Aorta (tissue), 5 donors: ENCODE measurements at regions not wholly inside any gene's neighbourhood (a gene's known extent, or its start where the extent isn't known, plus 50 kb on each side); places are given as distances from the start of the nearest gene placed in this dataset.

Experiments used
- ATAC-seq: fragments of 200-7000 bp; cut with Tn5 transposase; one replicate; pipeline ENCODE4 v1.9.1; 2022; ENCODE audit warnings: moderate library complexity; ENCODE audit not compliant: low FRiP score
- DNase-seq, 2 donors: peaks; one replicate each; pipeline ENCODE4 v3.0.0-alpha.2; 2020
- H3K27ac ChIP-seq, 2 donors: one replicate each; pipeline ENCODE4 v1.5.1; 2013; ENCODE audit warnings: low read length in 2 of 2, mild to moderate bottlenecking in 2 of 2, moderate library complexity in 2 of 2, control low read depth in 1 of 2, inconsistent platforms in 1 of 2, low read depth in 1 of 2
- H3K27me3 ChIP-seq, 2 donors: one replicate each; pipeline ENCODE4 v1.6.1; 2013; ENCODE audit warnings: control low read depth in 1 of 2, low read length in 1 of 2, mild to moderate bottlenecking in 1 of 2, moderate library complexity in 1 of 2; ENCODE audit not compliant: insufficient read depth in 2 of 2, control insufficient read depth in 1 of 2
- H3K36me3 ChIP-seq, 2 donors: one replicate each; pipeline ENCODE4 v1.6.1; 2013; ENCODE audit warnings: control low read depth in 1 of 2, low read length in 1 of 2, mild to moderate bottlenecking in 1 of 2; ENCODE audit not compliant: insufficient read depth in 2 of 2, control insufficient read depth in 1 of 2
- H3K4me1 ChIP-seq, 2 donors: one replicate each; pipeline ENCODE4 v1.6.1; 2013; ENCODE audit warnings: low read length in 2 of 2, control low read depth in 1 of 2, mild to moderate bottlenecking in 1 of 2, moderate library complexity in 1 of 2; ENCODE audit not compliant: insufficient read depth in 2 of 2, control insufficient read depth in 1 of 2
- H3K4me3 ChIP-seq, 2 donors: one replicate each; pipeline ENCODE4 v1.5.1; 2013; ENCODE audit warnings: low read length in 2 of 2, control low read depth in 1 of 2, mild to moderate bottlenecking in 1 of 2
- H3K9me3 ChIP-seq: one replicate; pipeline ENCODE4 v1.6.1; 2013; ENCODE audit warnings: mild to moderate bottlenecking, low read length; ENCODE audit not compliant: control insufficient read depth
- WGBS, 2 donors: extraction: QIAGEN DNeasy Blood & Tissue Kit; methylation state at CpG; one replicate each; pipeline ENCODE4 v1.1.7; 2013; 5-methylcytosine and 5-hydroxymethylcytosine counted together
- intact Hi-C, 2 donors: fragments of 100-400 bp; cut with DNase I; formaldehyde crosslinking; loops; one replicate each; pipeline versions ENCODE4 v1.14.2 to v1.15.0; 2022
- donor health status: healthy with polysubstance abuse.
- donor health status: Bipolar disorder and iron deficiency.
- donor health status: DM: no; HTN: no; CAD: no.
- donor health status: DM: no; HTN: no; CAD: no.
- donor health status: DM: yes; HTN: yes; CAD: no.

DNA sequence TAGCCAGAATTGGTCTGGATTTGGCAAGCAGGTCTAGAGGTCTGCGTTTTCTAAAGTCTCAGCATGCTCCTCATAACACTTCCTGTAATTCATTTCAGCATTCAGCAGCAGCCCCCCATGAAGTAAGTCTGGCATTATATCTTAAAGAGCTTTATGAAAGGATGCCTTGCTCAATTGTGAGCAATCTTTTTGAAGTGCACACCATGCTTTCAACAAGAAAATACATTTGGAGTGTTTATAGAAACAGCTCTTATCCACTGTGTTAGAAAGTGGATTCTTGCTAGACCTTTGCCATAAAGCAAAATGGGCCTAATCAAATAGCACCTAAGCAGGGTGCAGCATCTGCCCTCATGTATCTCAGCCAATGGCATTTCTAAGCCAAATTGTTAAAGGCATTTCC, 378.0 kb upstream of the AKR1E2 start:
- ATAC-seq (no peak), DNase-seq (no peak)
- H3K4me1 ChIP-seq: no peaks in the 10 kb centered on the region
- H3K9me3 ChIP-seq: no peaks in the 10 kb centered on the region
- no peak overlapping the region for H3K4me3 ChIP-seq
- no peaks in the 10 kb centered on the region for H3K27me3 ChIP-seq
- intact Hi-C loops: no loop called here
- no peaks in the 10 kb centered on the region for H3K36me3 ChIP-seq
- whole genome bisulfite sequencing, 2 donors: 47 to 48% methylated on average over 1 of the region's 1 CpG
- no peak overlapping the region for H3K27ac ChIP-seq

DNA sequence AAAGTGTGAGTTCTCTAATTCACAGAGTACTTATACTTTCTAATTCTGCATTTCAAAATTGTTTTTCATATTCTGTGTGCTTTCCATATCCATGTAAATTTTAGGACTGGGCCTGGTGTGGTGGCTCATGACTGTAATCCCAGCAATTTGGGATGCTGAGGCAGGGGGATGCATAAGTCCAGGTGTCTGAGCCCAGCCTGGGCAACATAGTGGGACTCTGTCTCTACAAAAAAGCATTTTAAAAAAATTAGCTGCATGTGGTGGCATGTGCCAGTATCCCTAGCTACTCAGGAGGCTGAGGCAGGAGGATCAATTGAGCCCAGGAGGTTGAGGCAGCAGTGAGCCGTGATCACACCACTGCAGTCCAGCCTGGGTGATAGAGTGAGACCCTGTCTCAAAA, 382.6 kb upstream of the AKR1E2 start:
- no peaks in the 10 kb centered on the region for H3K9me3 ChIP-seq
- peaks cover 0 to 2% of the 10 kb centered on the region in 2 donors for H3K4me1 ChIP-seq
- H3K36me3 ChIP-seq: no peaks in the 10 kb centered on the region
- no peak overlapping the region for H3K4me3 ChIP-seq
- WGBS, 2 donors: 96% methylated on average over 1 of the region's 1 CpG
- intact Hi-C loops: no loop called here
- H3K27ac ChIP-seq: no peak overlapping the region
- no peaks in the 10 kb centered on the region for H3K27me3 ChIP-seq
- ATAC-seq (no peak), DNase-seq (no peak)

DNA sequence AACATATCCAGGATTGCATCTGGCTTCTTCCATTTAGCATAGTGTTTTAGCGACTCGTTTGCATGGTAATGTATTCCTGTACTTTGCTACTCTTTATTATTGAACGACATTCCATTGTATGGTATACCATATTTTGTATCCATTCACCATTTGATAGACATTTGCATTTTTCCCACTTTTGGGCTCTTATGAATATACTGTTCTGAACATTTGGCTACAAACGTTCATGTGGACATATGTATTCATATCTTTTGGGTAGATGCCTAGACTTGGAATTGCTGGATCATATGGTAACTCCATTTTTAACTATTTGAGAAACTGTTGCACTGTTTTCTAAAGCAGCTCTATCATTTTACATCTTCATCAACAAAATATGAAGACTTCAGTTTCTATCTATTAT, 383.7 kb upstream of the AKR1E2 start:
- 87 to 88% methylated on average over 4 of the region's 4 CpGs for WGBS, 2 donors

DNA sequence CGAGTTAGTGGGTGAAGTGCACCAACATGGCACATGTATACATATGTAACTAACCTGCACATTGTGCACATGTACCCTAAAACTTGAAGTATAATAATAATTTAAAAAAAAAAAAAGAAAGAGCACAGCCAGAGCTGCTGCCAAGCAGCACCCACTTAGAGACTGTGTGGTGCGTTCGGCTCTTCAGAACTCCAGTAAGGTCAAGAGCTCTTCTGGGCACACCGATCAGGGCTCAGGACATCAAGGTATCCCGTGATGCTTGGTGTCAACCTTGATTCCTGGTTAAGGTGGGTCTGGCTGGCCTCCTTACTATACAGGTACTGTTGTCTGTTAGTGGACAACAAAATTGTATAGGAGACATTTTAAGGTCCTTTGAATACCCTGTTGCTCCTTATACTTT, 385.7 kb upstream of the AKR1E2 start:
- no peaks in the 10 kb centered on the region for H3K9me3 ChIP-seq
- ATAC-seq (no peak), DNase-seq (no peak)
- H3K27ac ChIP-seq: no peak overlapping the region
- H3K4me1 ChIP-seq: peaks cover 0 to 2% of the 10 kb centered on the region in 2 donors
- H3K27me3 ChIP-seq: no peaks in the 10 kb centered on the region
- 96 to 98% methylated on average over 5 of the region's 5 CpGs for WGBS, 2 donors
- intact Hi-C loops: no loop called here
- H3K36me3 ChIP-seq: no peaks in the 10 kb centered on the region
- no peak overlapping the region for H3K4me3 ChIP-seq

More for the DNA sequence above, 383.7 kb upstream of the AKR1E2 start:
- no peak for DNase-seq
- Histone ChIP-seq H3K9me3 (no peaks in the 10 kb centered on the region), H3K27ac (no peak overlapping the region), H3K36me3 (no peaks in the 10 kb centered on the region), H3K4me3 (no peak overlapping the region), H3K27me3 (no peaks in the 10 kb centered on the region), H3K4me1 (peaks cover 0 to 2% of the 10 kb centered on the region in 2 donors)
- no peak for ATAC-seq
- intact Hi-C loops: no loop called here

DNA sequence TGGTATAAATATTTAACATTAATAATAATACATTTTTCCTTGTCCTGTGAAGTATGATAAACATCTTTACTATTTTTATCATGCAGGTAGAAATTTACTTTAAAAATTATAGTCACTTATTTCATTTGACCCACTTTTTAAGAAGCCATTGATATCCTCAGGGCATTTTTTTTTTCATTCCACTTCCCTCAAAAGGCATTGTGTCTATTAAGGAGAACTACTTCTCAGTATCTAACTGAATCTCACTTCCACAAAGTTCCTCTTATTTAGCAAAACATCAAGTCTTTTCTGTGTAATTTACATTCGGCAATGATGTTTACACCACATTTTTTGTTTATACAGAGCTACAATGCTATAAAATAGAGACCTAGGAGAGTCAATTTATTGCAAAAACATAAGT, 388.2 kb upstream of the AKR1E2 start:
- H3K36me3 ChIP-seq: no peaks in the 10 kb centered on the region
- H3K9me3 ChIP-seq: no peaks in the 10 kb centered on the region
- intact Hi-C loops: no loop called here
- H3K27ac ChIP-seq: no peak overlapping the region
- WGBS, 2 donors: 86 to 94% methylated on average over 1 of the region's 1 CpG
- DNase-seq (no peak), ATAC-seq (no peak)
- no peaks in the 10 kb centered on the region for H3K27me3 ChIP-seq
- H3K4me1 ChIP-seq: peaks cover 0 to 2% of the 10 kb centered on the region in 2 donors
- H3K4me3 ChIP-seq: no peak overlapping the region

DNA sequence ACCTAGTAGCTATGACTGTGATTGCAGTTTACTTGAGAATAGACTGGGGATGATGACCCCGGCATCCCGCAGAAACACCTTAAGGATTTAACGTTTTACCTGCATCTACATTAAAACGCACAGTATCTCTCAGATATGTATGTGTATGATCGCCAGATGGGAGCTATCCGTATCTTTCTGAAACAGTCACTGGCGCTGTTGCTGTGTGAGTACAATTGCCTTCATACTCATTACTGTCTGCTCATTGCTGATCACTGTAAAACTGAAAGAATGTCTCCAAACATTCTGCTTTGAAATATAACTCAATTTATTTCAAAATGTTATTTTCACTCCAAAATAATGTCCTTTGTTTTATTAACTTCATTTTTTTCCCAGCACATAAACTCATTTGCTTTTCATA, 388.9 kb upstream of the AKR1E2 start:
- intact Hi-C loops: no loop called here
- H3K9me3 ChIP-seq: no peaks in the 10 kb centered on the region
- H3K4me1 ChIP-seq: peaks cover 0 to 2% of the 10 kb centered on the region in 2 donors
- H3K36me3 ChIP-seq: no peaks in the 10 kb centered on the region
- 92% methylated on average over 7 of the region's 7 CpGs for WGBS, 2 donors
- H3K27me3 ChIP-seq: no peaks in the 10 kb centered on the region
- no peak overlapping the region for H3K4me3 ChIP-seq
- no peak overlapping the region for H3K27ac ChIP-seq
- ATAC-seq (no peak), DNase-seq (no peak)

DNA sequence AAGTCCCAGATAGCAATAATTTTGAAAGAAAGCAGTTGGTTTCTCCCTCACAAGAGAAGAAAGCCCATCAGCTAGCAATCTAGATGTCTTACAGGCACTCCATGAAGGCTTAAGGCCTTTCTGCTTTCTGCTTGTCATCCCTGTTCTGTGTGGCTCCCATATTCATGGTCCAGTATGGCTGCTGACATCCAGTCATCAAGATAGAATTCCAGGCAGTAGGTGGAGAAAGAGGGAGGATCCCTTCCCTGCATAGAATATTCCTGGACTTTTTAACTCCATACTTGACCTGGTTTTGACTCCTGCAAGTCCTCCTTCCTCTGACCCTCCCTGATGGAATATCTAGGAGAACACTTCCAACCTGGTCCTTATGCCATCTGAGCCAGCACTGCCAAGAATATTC, 389.9 kb upstream of the AKR1E2 start:
- DNase-seq (no peak), ATAC-seq (no peak)
- Histone ChIP-seq H3K9me3 (no peaks in the 10 kb centered on the region), H3K27me3 (no peaks in the 10 kb centered on the region), H3K4me1 (peaks cover 0 to 2% of the 10 kb centered on the region in 2 donors), H3K4me3 (no peak overlapping the region), H3K27ac (no peak overlapping the region), H3K36me3 (no peaks in the 10 kb centered on the region)
- intact Hi-C loops: no loop called here

DNA sequence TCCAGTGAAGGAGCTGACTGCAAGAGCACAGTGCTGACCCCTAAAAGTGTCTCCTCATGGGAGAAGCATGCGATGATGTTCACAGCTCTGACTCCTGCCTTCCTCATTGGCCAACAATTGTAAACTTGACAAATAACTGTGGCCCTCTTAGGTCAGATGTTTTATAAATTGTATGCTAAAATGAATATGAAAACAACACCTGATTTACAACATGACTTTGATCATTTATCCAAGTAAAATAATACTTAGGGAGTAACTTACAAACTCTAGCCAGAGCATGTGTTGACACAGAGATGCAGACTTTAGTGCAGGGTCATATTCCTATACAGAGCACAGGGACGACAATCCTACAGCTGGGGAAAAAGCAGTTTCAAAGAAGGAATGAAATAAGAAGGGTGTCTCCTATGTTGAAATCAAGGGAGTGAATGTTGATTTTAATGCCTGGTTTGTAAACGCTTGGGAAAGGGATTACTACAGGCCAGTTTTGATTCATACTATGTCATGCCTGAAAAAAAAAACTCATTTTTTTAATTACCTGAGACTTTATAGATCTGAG, 391.4 kb upstream of the AKR1E2 start:
- H3K36me3 ChIP-seq: no peaks in the 10 kb centered on the region
- DNase-seq (no peak), ATAC-seq (no peak)
- intact Hi-C loops: no loop called here
- H3K4me1 ChIP-seq: no peaks in the 10 kb centered on the region
- 87 to 90% methylated on average over 3 of the region's 3 CpGs for WGBS, 2 donors
- H3K4me3 ChIP-seq: no peak overlapping the region
- no peaks in the 10 kb centered on the region for H3K27me3 ChIP-seq
- H3K27ac ChIP-seq: no peak overlapping the region
- no peaks in the 10 kb centered on the region for H3K9me3 ChIP-seq

DNA sequence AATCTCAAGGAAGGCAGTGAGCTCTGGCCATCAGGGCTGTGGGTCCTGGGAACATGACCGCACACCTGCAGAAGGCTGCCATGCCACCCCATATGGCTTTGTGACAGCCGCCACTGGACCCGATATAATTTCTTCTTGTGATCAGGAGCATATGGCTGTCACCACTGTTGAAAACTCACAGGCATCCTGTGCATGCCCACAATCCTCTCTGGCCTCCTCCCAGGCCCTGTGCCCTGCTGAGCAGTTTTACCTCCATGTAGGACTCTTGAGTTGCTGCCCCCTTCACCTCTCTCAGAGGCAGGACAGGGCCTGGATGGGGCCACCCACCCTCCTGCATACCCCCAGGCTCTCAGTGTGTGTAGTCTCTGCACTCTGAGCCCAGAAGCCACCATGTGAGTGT, 391.9 kb upstream of the AKR1E2 start:
- H3K27me3 ChIP-seq: no peaks in the 10 kb centered on the region
- H3K36me3 ChIP-seq: no peaks in the 10 kb centered on the region
- no peak overlapping the region for H3K27ac ChIP-seq
- DNase-seq (no peak), ATAC-seq (no peak)
- H3K4me1 ChIP-seq: no peaks in the 10 kb centered on the region
- 93 to 97% methylated on average over 3 of the region's 3 CpGs for WGBS, 2 donors
- intact Hi-C loops: no loop called here
- no peaks in the 10 kb centered on the region for H3K9me3 ChIP-seq
- no peak overlapping the region for H3K4me3 ChIP-seq
